NCI-H2227 (cell line): ENCODE measurements at regions not wholly inside any gene's neighbourhood (a gene's known extent, or its start where the extent isn't known, plus 50 kb on each side); places are given as distances from the start of the nearest gene placed in this dataset.
"Not testable (repeated sequence)": the region's sequence is repeated elsewhere in the genome, so short reads cannot be mapped to it uniquely, and the experiment has no call there.

Source experiments
- DNase-seq: peaks from one replicate; lab custom pipeline; 2025; ENCODE audit not compliant: unreplicated experiment; lab: John Stamatoyannopoulos, UW

DNA sequence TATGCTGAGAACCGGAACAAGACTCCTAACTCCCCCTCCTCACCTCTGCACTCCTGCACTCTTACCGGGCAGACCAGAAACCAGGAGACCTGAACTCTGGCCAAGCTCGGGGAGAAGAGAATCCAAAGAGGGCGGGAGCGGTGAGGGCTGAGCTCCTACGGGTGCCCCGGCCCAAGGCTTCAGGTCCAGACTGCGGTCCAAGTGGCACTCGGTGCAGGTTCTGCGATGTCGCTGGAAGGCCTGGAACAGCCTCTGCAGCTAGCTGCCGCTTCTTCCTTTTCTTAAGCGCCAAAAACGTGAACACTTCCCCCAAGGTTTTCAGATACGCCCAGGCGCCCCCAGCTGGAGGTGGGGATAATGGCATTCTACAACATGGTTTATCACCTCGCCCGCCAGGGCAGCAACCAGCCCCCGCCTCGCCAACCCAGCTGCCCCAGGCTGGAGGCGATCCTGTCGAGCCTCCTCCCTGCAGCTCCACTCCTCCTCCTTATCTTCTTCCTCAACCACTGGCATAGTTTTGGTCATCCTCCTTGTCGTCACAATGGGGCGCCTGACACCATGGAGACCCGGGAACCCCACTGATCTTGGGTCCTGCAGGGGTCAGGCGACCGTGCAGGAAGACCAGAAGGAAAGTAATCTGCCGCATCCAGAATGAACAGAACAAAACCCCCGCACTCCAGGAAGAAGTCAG, 1735.9 kb downstream of the TP53TG3F start:
- peak; percentile 5 for DNase-seq

DNA sequence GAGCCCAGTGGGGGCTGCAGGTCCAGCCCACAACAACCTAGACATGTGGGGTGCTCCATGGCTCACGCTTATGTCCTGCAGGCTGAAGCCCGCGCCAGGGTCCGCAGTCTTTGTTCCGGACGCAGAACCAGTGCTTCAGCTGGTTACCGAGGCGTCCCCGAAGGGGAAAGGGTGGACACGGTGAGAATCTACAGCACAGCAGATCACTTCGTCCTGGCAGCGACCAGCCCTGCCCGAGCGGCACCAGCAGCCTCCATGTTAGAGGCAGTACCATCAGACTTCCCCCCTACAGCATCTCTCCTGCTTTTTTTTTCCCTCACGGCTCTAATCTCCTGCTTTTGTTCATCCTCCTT, 1736.4 kb downstream of the TP53TG3F start:
- no peak for DNase-seq

DNA sequence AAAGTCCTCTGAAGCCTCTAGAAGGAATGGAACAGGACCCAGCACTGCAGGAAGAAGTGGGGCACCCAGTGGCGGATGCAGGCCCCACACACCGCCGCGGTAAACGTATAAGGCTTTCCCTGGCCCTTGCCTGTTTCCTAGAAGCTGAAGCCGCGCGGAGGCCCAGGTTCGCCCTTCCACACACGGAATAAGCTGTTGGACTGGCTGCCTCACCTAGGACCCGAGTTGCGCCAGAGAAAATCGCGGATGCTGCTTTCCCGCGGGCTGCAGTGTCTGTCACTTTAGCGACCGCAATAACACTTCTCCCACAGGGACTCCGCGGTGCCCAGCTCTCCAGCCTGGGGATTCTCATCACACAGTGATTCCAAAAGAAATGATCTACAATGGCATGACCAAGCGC, 1736.9 kb downstream of the TP53TG3F start:
- DNase-seq: no peak

DNA sequence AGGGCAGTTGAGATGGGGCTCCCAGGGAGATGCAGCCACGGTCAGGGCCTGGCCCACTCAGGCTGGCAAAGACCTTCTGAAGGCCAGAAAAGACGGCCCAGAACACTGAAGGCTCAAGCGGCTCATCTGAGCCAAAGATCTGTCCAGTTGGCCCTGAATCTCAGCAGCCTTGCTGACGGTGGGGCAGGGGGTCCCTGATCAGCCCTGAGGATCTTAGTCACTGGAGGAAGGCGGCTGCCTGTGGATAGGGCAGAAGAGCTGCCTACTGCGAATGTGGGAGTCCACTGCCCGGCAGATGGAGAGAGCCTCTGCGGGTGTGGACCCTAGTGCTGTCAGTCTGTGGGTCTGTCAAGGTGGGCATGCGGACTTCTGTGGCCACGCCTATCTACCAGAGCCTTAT, 1738.2 kb downstream of the TP53TG3F start:
- no peak for DNase-seq

DNA sequence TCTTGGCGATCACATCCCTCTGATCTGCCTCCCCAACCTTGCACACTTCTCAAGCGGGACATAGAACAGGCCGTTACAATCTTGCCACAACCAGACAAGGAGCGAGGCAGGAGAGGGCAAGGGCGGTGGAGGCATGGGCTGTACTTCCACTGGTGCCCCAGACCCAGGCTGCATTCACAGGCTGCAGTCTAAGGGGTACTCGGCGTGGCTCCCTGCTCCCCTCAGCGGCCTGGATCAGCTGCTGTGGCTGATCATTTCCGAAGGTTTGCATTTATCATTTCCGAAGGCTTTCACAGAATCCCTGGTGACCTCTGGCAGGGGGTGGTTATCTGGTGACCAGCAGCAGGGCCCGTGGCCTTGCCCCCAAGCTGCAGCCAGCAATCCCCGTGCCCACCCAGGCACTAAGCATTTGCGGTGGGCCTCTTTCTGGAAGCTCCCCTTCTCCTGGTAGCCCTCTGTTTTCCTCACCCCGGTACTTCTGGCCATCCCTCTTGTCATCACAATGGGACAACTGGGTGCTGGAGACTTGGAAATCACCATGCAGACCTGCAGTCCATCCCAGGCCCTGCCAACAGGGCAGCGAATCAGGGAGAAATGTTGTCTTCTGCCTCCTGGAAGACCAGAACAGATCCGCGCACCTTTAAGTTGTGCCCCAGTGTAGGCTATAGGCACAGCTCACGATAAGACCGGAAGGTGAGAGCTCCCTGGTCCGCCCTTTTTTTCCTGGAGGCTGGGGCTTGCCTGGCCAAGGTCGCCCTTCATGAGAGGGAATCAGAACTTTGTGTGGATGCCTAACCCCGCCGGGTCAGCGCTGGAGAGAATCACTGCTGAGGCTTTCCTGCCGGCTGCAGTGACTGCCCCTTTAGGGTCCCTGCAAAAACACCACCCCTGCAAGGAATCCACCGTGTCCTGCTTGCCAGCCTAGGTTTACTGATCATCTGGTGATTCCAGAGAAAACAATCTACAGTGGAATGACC, 1739.1 kb downstream of the TP53TG3F start:
- DNase-seq: no peak

DNA sequence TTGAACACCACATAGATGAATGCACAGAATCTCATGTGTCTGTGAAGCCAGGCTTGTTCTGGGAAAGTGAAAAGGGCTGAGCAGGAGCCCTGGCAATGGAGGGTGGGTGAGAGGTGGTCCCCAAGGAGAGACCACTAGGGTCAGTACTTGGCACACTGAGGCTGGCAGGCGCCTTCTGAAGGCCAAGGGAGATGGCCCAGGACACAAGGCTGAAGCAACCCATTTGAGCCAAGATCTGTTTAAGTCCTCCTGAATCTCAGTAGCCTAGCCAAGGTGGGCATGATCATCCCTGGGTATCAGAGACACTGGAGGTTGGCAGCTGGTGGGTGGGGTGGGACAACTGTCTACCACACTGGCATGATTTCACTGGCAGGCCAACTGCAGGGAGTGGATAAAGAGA, 1741.2 kb downstream of the TP53TG3F start:
- DNase-seq: no peak

DNA sequence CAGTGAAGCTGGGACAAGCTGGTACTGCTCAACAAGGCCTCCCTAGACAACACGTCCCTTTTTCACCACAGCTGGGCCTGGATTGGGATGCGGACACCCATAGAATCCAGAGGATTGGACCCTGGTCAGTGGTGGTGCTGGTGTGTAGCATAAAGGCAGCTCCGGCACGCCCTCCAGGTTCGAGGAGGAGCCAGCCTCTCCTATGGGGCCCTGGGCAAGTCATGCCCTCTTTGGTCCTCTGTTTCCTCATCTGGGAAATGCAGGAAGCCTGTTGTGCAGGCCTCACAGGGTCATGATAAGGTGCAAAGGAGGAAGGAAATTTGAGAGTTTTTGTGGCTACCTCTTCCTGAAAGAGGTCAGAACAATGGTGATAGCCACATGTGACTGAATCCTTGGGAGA, 1741.7 kb downstream of the TP53TG3F start:
- no peak for DNase-seq

DNA sequence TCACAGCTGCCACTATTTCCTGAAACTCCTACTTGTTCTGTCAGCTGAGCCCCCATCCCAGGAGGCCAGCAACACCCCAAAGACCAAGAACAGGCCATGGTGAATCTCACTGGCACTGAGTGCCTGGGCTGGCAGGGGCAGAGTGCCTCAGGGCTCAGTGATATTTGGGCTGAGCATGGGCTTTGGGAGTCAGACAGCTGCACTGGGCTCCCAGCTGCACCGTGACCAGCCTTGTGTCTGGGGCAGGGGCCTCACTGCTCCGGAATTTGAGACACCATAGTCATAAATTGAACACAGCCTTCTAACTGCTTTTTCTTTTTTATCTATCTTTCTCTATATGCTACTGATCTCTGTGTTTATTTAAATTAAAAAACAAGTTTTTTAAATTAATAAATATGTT, 1744.2 kb downstream of the TP53TG3F start:
- no peak for DNase-seq

DNA sequence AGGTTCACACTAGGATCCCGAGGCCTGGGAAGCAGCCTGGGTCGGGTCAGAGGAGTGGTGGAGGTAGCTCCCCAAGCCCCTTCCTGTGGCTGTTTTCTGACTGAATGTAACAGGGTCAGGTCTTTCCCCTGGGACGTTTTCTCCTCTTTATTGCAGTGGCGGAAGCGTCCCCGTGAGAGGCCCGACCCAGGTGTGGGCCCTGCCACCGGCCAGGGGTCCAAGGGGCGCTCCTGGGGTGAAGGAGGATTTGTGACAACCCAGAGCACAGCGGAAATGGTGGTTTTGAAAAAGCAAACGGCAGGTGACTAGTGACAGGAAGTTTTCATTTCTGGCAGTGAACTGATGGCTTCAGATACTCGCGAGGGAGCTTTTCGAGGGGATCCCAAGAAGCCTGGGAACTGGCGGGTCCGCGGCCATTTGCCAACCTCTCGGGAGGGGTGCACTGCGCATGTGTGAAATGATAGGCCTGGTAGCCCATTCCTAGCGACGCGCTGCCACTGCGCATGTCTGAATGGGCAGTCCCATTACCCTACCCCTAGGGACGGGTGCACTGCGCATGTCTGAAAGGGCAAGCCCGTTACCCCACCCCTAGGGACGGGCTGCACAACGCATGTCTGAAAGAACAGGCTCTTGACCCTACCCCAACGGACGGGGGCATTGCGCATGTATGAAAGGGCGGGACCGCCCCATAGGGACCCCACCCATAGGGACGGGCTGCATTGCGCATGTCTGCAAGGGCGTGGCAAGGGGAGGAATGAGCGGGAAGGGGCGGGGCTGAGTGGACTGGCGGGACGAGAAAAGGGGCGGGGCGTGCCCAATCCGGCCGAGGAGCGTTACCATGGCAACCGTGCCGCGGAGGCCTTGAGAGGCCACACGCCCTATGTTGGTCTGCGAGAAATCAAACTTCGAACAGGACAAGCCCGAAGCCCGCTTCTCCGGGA, 1747.9 kb downstream of the TP53TG3F start:
- peak; percentile 100 for DNase-seq

DNA sequence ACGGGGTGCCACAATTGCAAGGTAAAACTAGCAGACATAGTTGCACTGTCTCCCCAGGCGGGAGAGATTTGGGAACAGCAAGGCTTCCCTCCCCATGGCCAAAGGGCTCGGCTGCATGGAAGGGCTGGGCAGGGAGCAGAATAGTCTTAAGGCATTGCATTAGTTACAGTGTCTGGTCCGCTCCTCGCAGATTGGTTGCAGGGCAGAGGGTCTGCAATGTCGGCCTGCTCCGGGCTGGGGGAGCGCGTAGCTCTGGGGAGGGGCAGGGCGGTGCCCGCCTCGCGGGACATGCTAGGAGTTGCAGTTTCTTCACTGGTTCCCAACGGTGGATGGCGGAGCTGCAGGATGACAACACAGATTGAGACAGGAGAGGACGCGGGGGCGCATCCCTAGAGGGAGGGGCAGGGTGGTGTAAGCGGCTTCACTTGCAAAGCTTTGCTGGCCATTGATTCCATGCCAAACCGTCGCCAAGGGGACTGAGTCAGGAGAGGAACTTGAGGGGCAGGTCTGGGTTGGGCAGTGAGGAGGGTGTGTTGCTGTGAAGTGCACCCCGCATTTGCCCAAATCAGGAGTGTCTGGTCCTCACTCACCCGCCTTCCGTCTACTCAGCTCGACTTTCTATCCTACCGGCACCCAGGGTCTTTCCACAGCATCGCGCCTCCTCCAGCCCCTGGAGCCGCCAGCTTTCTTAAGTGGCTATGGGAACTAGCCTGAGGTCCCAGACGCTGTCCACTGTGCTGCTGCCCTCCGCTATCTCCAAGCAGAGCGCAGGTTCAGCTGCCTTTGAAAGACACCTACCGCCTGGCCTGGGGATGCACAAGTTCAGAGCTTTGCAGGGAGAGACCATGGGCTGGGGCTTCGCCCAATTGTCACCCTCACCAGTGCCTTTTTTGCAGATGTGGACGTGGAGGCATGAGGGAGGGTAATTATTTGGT, 1748.9 kb downstream of the TP53TG3F start:
- DNase-seq: peak; percentile 77

DNA sequence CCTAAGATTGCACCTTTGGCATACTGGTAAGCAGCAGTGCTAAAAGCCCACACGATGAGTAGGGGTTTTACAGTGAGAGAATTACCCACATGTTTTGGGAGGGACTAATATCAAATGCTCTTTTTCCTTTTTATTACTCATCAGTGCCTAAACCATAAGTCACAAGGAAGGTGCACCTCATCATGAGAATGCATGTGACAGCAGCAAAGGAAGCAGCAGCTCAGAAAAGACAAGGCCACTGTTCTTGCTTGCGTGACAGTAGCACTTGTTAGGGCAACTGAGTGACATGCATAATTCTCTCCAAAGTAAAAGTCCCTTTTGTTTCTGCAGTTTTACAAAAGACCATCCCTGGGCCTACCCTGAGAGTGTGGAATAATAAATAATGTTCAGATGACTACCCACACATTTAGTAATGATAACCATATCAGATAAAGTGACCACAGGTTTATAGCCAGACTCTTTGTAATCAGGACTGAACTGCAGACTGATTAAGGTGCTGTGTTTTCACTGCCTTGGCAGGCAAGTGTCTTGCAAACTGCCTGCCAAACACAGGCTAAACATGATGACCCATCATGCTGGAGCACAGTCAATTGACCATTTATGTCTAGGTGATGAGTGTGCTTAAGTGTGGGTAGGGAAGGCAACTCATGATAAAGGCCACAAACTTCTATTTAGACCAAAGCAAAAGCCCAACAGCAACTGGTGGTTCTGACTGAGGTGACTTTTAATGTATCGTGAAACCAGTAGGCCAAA, 1751.4 kb downstream of the TP53TG3F start:
- DNase-seq: no peak

DNA sequence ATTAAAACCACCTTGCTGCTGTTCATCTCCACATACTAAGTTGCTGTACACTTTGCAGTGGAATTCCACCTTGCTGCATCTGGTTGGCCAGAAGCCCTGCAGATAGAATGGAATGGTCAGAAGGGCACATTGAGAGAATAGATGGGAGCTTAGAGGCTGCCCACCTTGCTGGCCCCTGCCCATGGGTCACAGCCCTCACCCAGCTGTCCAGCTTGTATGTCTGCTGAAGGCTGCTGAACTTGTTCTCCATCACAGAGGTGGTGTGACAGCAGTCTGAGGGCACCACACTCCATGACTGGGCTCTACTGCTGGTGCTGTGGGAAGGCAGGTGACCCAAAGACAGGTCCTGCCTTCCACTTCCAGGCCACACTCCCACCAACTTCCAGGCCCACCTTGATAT, 1755.4 kb downstream of the TP53TG3F start:
- DNase-seq: no peak

DNA sequence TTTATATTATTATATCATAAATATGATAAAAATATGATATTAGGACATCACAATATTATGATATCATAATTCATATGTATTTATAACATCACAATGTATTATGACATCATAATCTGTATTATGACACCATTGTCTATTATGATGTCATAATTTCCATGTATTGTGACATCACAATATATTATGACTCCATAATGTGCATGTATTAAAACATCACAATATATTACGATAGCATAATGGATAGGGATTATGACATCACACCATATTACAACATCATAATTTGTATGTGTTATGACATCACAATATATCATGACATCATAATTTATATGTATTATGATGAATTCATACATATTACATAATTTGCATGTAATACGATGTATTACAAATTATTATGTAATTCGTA, 1755.9 kb downstream of the TP53TG3F start:
- DNase-seq: peak; percentile 20

DNA sequence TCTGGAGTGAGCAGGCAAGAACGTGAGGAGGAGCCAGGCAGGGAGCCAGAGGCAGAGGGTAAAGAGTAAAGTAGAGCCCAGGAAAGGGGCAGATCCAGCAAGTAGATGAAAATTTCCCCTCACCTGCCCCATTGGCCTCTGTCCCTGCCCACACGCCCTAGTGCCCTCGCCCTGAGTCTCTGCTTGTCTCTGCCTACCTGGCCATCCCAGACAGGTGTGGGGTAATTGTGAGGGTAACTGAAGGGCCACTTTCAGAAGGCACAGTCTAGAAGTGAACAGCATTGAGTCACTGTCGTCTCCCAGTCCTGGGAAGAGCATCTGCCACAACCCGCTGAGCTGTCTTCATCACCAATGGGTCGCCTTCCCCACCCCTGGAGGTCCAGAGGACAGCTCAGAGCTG, 1756.8 kb downstream of the TP53TG3F start:
- DNase-seq: not testable (repeated sequence)

DNA sequence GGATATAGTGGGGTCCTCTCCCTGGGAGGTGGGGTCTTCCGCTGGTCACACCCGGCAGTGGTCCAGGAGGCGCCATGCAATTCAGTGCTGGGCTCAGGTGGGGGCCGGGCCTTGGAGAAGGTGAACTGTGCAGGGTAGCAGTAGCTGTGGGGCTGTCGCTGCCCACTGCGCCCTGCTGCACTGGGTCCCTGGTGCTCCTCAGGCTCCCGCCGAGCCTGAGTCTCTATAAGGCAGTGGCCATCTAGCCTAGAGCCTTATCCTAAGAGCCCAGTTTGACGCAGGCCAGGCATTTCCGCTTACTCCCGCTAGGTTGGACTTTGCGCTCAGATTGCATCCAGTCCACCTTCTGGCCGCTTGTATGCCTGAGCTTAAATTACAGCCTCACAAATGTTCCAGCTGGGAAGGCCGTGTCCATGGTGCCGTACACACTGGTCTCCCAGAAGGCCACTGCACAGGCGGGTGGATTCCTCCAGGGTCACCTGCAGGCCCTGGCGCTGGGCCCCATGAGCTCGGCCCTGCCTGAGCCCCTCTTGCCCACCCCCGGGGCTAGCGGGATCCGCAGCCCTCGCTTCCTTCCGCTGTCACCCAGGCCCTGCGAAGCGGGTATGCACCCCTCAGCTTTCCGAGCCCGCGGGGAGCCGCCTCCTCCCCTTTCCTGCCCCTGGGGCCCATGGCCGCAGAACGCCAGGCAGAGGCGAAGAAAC, 1762.2 kb downstream of the TP53TG3F start:
- DNase-seq: peak; percentile 52

DNA sequence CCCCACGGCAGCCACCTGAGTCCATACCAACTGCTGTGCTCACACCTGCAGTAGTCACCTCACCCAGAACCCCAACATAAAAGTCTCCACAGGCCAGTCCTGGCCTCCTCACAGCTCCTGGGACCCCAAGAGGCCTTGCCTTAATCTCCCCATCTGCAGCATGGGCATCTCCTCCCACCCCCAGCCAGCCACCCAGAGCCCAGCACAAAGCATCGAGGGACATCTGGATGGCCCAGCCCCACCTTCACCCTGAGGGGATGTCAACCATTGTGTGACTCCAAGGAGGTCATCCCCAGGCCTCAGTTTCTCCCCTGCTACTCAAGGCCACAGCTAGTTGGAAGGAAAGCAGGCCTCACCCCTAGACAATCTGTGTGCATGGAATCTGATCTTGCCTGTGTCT, 1775.3 kb downstream of the TP53TG3F start:
- no peak for DNase-seq

DNA sequence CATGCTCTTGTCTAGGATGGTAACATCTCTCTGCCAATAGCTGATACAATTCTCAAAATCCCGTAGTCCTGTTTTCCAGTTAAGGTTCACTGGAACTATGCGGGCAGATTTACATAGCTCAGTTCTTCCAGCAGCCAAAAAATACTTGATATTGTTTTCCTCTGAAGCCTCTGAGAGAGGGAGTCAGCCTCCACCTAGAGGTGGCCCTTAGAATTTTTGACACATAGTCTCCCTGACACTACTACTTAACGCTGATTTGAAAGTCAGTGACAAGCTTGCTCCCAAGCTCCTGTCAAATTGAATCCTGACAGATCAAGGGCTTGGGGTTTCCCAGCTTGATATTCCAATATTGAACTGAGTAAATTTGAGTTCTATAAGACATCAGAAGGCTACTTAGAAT, 1780.1 kb downstream of the TP53TG3F start:
- DNase-seq: no peak

DNA sequence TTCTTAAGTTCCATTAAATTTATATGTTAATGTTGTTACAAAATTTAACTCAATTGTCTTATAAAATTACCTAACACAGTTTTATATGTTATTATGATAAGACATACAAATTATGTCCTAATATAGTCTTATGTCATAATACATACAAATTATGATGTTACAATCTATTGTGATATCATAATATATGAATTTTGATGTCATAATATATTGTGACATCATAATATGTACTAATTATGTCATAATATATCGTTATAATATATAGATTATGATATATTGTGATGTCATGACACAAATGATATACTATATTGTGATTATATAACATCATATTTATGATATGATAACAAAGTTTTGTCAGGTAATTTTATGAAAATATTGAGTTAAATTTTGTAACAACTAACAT, 1789.6 kb downstream of the TP53TG3F start:
- DNase-seq: no peak
